B cell (primary cell): ENCODE measurements at regions not wholly inside any gene's neighbourhood (a gene's known extent, or its start where the extent isn't known, plus 50 kb on each side); places are given as distances from the start of the nearest gene placed in this dataset.

Experiments
- CTCF ChIP-seq: fragments of 200-600 bp; IDR thresholded peaks from one replicate; pipeline ENCODE4 v1.8.0; 2022; ENCODE audit warnings: antibody characterized with exemption, mild to moderate bottlenecking
- EZH2 ChIP-seq: IDR thresholded peaks from 2 replicates; pipeline ENCODE4 v1.6.1; 2012; ENCODE audit warnings: borderline replicate concordance, low read depth, mild to moderate bottlenecking, moderate library complexity, low read length; ENCODE audit not compliant: insufficient read depth, poor library complexity, severe bottlenecking

- TF ChIP-seq CTCF (no peak), EZH2 (no peak)
These were observed 531.9 kb downstream of the OLFM4 start for GRCh38 chr13:53560556-53560955.
